Dedifferentiated amniotic fluid mesenchymal stem cell (primary cell): ENCODE measurements at regions not wholly inside any gene's neighbourhood (a gene's known extent, or its start where the extent isn't known, plus 50 kb on each side); places are given as distances from the start of the nearest gene placed in this dataset.

Experiments
- DNase-seq: peaks from one replicate; pipeline ENCODE4 v3.0.0-alpha.2; 2016; ENCODE audit errors: extremely low spot score

DNA sequence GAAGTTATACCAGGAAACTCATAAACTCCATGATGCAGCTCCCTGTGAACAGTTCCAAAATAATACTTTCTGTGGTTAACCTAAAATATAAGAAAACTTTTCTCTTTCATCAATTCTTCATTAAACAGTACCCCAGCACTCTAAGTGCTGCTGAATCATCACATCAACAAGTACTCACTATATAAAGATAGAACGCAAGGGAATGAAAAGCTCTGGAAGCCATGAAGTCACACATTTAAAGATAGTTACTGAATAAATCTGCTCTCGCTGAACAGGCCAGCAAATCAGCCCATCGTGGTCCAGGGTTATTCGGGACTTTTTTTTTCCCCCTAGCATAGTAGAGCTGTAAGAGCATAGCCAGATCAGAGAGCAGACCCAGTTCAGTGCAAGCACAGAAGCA lies 254.3 kb downstream of the IPMK start:
- DNase-seq, result no peak

DNA sequence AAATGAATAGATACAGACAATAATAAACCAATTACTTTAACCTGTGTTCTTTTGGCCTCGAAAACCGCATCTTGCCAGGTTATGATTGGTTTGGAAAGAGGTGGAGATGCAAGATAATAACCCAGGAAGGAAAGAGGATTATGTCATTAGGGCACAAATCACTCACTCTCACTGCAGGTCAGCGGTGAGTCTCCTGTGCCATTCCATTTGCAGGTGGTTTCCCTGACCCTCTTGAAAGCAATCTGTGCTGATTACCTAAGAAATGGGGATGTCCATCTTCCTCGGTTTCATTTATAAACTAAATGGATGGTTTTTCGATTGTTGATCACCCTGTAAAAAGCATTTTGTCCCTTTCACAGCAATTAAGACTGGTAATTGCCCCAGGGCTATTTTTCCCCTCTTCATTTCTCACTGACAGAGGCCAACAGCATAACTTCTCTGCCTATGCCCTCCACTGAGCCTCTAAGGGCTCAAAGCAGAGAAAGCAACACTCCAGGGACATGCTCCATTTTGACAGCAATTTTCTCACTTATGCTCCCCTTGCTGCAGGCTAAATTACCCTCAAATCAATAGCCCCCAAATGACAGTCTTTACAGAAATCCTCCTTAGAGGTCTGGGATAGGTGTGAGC lies 257.5 kb downstream of the IPMK start:
- no peak for DNase-seq

DNA sequence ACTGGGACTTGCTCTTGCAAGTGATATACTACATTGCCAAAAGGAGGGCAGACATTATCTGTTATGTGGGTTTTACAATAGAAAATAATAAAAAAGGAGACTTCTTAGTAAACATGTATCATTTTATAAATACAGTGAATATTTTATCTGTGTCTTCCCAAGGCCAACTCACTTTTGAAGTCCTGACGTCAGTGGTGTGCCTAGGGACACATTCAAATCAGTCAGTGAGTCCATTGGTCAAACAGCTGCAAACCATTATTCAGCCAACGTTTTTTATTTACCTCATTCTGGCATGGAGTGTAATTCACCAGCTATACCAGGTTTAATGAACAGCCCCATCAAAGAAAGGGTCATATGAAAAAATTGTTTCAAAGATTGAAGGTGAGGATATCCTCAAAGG lies 263.7 kb downstream of the IPMK start:
- DNase-seq, result no peak

DNA sequence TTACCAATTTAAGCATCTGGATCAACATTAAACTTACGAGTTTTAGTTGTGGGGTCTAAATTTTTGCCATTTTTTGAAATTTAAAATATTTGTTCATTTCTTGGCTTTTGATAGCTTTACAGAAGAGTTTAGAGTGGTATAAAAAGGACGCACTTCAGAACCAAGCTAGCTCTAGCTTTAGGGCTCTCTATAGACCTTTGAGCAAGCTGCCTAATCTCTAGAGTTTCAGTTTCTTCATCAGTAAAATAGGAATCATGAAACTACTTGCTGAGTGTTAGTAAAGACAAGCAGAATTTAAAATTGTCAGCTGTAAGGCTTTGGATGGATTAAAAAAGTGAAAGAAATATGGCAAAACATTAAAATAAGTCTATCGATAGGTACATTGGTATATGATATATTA lies 266.5 kb downstream of the IPMK start:
- no peak for DNase-seq

DNA sequence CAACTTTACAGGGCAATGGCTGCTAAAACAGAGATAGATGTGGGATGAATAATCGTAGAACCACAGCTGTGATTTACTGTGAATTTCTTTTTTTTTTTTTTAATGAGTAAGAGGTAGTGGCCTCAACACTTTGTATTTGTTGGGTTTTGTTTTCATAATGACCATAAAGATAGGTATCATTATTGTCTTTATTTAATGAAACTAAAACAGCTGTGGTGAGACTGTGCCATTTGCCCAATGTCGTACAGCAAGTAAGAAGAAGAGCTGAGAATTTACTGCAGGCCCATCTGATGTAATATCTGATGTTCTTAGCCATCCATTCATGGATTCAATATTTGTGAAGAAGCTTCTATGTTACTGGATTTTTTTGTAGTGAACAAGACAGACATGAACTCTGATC lies 271.2 kb downstream of the IPMK start:
- no peak for DNase-seq

DNA sequence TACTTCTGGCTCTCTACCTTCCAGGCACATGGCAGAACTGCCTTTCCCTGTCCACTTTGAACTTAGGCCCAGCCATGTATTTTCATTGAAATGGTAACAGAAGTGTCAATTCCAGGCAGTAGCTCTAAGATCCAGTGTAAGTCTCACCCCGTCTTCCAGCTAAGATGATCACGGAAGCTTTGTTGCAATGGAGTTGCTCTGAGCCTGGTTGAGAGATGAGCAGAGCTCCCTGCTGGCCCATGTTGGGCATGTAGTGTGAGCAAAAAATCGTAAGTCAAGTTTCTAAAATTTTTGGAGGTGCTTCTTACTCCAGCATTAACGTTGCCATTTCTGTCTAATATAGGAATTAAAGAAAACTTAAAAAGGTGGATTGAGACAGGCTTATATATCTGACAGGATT lies 274.4 kb downstream of the IPMK start:
- DNase-seq, result no peak

DNA sequence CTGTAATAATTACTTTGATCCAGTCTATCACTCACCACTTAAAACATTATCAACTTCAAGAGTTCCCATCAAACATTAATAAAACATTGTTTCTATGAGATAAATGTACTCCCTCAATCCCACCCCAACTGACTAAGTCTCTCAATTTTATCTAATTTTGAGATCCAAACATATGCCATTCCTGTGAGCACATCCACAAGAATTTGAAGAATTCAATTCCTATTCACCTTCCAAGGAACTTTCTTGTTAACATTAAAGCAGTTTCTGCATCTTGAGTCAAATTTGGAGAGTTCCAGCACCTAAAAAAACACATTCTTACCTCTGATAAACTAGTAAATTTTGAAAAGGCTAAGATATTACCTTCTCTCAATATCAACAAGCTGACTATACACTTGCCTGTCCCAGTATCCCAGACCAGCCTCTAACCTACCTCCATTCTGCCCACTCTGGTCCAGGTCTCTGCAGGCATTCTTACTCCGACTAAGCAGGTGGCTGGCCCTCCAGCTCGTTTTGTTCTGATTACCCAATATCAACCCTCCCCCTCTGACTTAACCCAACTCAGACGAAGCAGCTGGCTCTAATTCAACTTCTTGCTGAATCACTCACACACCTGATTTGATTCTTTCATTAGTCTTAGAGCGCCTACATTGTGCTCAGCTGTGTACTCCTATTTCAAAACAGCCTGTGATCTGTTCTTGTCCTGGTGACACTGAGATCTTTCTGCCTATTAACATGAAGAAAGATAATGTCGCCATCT lies 275.2 kb downstream of the IPMK start:
- no peak for DNase-seq

DNA sequence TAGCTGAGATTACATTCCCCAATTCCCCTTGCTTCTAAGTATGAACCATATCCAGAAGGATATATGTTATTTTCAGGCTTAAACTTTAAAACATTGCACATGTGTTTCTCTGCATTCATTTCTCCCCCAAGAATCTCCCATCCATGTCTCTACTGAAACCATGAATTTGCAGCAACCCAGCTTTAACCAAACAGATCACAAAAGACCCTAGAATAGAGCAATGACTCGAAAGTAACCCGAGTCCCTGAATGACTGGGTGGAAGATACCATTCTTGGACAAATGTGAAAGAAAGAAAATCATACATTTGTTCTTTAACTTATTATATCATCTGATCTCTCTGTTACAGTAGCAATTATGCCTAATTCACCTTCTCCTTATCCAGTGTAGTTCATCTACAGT lies 278.7 kb downstream of the IPMK start:
- no peak for DNase-seq

DNA sequence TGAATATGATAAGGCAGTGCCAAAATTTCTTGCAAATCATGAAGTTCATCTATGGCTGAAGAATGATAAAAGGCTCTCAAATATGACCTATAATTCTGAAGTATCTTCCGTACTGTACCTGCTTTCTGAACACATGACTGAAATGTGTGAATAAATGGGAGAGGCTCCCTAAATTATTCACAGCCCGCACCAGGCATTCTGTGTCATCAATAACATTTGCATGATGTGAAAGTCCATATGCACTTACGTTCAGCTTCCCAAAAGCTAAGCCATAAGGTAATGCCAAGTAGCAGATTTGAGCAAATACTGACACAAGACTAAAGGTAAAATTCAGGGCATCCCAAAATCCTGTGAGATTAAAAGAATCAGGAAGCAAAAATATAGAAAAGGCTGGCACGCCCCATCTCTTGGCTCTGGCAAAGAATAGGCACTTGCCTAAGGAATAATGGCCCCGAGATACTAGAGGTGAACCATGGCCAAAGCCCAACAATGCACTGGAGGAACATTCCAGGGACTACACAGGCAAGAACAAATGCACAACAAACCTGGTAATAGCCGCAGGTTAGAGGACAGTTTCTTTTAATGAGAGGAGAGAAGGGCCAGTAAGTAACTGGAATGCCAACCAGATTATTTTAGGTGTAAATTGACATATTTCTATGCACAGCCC lies 280.5 kb downstream of the IPMK start:
- no peak for DNase-seq

DNA sequence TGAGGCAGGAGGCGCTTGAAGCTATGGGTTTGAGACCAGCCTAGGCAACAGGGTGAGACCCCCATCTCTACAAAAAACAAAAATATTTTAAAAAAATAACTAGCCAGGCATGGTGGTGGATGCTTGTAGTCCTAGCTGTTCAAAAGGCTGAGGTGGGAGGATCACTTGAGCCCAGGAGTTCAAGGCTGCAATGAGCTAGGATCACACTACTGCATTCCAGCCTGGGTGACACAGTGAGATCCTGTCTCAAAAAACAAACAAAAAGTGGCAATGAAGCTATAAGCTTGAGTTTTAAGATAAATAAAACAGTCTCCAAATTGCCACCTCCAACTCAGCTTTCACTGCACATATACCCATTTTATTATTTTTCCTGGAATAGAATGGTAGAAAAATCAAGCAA lies 281.3 kb downstream of the IPMK start:
- DNase-seq, result no peak

DNA sequence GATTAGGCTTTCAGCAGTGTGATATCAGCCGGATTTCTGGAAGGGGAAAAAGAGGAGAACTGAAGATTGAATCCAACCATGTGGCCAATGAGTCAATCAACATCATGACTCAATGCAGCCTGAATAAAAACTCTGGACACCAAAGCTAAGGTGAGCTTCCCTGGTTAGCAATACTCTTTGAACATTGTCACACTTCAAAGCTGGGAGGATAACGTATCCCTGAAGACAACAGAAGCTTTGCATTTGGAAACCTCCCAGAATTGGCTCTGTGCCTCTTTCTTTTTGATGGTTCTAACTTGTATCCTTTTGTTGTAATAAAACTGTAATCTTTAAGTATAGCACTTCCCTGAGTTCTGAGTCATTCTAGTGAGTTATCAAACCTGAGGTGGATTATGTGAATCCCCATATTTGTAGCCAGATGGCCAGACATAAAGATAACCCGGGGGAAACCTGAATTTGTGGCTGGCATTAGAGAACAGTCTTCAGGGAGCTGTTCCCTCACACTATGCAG lies 284.4 kb downstream of the IPMK start:
- DNase-seq, result no peak

DNA sequence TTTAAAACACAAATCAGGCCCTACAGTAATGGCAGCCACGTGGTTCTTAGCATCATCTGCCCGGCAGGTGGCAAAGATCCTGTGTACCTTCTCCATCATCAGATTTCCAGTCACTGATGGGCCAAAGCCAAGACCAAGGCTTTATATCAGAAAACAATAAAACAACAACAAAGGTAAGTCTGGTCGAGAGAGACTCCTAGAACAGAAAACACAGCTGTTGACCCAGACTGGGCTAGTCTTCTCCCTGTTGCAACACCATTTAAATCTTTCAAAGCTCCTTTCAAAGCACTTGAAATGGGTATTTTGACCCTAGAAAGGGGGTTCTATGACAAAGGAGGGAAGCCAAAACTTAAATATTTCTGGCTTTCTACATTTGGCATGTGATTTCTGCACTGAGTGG lies 285.6 kb downstream of the IPMK start:
- no peak for DNase-seq

DNA sequence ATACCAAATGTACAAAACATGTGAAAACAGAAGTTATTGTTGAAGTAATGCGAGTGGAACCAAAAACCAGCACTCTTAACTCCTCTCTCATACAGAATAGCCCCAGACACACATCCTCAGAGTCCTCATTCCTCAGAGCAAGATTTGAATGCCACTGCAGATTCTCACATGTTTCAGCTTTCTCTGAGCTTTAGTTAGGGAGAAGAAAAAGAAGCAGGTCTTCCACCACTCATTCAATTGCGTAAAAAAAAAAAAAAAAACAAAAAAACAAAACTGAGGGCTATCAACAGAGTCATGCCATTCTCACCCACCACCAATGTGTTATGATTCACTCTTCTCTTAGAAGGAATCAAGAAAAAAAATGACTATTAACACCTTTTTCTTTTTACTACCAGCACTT lies 287.7 kb downstream of the IPMK start:
- DNase-seq, result no peak

DNA sequence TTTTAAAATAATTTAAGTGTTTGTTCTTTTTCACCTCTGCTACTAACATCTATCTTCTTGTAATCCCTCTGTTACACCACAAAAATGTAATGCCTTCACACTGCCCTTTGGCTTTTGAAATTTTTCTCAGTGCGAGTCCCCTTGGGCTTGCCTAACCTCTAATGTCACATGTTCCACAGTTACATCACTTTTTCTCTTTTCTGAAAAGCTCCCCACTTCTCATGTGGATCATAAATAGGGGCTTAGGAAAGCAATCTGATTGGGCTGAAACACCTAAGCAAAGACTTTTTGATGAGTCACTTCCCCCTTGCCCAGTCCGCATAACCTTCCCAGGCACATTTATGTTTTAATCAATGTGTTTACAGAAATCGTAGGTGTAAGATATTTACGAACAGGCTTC lies 288.2 kb downstream of the IPMK start:
- DNase-seq, result no peak

DNA sequence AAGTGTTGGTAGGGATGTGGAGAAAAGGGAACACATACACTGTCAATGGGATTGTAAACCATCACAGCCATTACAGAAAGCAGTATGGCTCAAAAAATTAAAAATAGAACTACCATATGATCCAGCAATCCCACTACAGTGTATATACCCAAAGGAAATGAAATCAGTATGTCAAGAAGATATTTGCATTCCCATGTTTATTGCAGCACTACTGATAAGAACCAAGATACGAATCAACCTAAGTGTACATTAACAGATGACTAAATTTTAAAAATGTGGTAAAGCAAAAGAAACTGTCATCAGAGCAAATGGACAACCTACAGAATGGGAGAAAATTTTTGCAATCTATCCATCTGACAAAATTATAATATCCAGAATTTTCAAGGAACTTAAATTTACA lies 290.4 kb downstream of the IPMK start:
- no peak for DNase-seq

DNA sequence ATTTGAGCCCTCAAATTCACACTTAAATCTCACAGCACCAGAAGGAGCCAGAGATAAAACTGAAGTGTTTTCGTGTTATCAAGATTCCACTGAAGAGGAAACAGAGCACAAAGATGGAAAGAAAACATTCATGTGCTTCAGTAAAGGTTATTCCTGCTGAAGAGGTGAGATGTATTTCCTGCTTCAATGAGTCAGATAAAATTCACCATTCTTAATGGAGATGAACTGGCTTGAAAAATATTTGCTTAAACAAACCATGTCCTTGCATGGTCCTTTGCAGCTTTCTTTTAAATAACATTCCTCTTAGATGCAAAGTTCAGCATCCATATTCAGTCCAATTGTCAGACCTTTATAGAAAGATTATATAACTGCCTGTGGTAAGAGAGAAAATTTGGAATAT lies 294.2 kb downstream of the IPMK start:
- DNase-seq, result no peak

DNA sequence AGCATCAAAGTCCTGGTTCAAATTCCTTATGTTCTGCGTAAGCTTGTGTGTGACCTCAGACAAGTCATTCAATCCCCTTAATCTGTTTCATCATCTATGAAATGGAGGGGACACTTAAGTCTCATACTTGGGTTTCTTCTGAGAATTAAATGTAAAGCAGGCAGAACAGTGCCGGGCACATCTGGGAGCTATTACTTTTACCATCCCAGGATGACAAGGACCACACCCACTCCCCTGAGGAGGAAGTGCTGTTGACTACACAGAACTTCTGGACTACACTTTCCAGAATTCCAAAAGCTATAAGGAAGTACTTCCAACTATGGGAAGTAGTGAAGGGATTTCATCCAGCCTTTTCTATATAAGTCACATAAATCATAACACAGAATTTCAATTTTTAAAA lies 294.9 kb downstream of the IPMK start:
- DNase-seq, result no peak

DNA sequence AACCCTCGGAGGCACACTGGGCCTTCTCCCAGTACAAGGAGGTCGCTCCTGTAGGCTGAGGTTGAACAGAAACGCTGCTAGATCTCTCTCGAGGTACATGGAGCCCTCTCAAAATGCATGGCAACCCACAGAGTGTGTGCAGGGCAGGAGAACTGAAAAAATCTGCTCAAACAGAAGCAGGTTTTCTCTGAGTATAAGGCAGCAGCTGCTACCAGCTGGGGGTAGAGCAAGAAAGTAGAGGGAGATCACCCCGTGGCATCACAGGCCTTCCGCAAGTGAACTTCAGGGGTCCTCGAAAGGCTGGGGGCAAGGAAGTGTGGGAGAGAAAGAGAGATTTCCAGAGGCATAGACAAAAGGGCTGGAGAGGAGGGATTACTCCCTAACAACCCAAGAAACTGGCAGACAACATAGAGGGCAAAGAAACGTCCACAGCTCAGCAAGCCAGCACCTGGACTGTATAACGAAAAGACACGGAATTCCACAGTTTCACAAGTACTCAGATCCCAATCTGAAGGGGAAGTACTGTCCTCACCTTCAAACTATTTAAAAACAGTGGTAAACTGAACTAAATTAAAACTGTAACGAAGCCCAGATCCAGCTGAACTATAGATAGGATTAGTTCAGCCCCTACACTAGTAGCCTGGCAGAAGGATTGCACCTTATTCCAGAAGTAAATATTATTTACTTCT lies 299.2 kb downstream of the IPMK start:
- DNase-seq, result no peak

DNA sequence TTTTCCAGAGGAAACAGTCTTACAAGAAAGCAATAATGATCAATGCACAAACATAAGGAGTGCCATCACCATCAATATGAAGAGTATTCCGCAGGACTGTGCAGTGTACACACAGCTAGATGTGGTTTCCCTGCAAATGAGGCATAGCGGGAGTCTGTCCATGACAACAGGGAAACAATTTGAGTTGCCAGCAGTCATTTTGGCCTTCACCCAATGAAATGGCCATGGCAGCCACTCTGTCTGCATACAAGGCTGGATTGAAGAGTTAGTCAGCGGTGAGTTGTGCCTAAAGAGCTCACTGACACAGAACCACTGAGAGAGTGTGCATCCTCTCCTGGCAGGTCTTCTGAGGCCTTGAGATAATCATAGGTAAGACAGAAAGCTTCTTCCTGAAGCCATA lies 303.3 kb downstream of the IPMK start:
- no peak for DNase-seq

DNA sequence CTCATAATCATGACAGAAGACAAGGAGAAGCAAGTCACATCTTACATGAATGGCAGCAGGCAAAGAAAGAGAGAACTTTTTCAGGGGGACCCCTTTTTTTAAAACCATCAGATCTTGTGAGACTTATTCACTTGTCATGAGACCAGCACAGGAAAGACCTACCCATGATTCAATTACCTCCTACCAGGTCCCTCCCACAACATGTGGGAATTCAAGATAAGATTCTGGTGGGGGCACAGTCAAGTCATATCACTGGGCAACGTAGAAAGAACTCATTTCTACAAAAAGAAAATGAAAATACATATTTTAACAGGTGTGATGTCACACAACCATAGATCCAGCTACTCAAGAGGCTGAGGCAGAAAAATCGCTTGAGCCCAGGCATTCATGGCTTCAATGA lies 304.1 kb downstream of the IPMK start:
- DNase-seq, result no peak

DNA sequence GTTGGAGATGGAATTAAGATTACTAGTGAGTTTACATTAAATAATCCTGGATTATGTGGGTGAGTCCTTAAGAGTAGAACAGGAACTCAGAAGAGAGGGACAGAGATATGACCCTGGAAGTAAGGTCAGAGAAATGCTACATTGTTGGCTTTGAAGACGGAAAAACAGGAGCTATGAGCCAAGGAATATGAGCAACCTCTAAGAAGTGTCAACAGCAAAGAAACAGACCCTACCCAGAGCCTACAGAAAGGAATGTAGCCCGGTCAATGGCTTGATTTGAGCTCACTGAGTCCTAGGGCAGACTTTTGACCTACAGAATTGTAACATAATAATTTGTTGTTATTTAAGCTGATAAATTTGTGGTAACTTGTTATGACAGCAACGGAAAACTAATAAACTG lies 304.9 kb downstream of the IPMK start:
- no peak for DNase-seq

DNA sequence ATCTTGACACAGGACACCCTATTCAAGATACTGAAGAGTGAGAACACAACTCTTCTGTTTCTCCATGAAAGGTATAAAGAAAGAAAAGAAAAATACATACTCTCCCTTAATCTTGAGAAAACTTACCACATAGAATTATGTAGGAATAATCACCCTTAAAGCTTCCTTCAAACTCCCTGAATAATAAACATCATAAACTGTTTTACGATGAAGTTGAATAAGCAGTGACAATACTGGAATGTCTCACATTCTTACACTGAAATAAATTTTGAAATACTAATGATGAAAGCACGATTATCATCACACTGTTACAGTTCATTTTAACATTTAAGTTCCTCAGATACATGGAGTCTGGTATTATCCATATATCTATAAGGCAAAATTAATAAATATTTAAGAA lies 306.2 kb downstream of the IPMK start:
- no peak for DNase-seq

DNA sequence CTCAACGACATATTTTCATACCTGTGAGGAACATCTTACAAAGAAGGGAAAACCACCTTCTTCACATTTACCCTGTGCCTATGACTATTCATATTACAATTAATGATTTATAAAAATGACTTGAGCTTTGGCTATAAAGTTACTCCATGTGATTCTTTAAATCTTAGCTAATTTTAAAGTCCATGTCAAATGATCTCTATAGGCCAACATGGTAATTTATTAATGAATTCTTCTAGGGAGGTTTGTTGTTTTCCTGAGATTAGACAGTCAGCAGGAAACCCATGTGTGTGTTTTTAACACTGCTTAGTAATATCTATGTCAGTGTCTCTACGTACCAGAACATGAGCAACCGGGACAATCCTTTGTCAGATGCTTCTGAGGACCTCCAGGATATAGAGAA lies 307.3 kb downstream of the IPMK start:
- DNase-seq, result no peak
